HCT116 (cell line): ENCODE measurements at regions not wholly inside any gene's neighbourhood (a gene's known extent, or its start where the extent isn't known, plus 50 kb on each side); places are given as distances from the start of the nearest gene placed in this dataset.

ENCODE experiments used
- ATAC-seq: fragments of 200-7000 bp; cut with Tn5 transposase; 2 replicates; pipeline ENCODE4 v1.9.1; 2020; ENCODE audit warnings: mild to moderate bottlenecking, moderate library complexity
- BruUV-seq: library from RNA; stranded (reverse); fragments of 400-500 nt; replicated peaks from 2 replicates; lab custom pipeline; 2021; lab: Mats Ljungman, UMichigan
- CTCF ChIA-PET: fragments of 300-600 bp; sonication (Branson Sonifier 250); formaldehyde crosslinking; loops from one replicate; lab custom pipeline; 2021; ENCODE audit warnings: antibody characterized with exemption; lab: Charles Lee
- POLR2A ChIA-PET: fragments of 300-600, 350-600 bp; sonication (Branson Sonifier 250); formaldehyde crosslinking; loops from one replicate; lab custom pipeline; 2021; ENCODE audit warnings: antibody characterized with exemption; lab: Charles Lee
- RAD21 ChIA-PET, 2 experiments: fragments of 300-600 bp; sonication (Branson Sonifier 250); formaldehyde crosslinking; loops; one replicate each; lab custom pipeline; 2023; ENCODE audit warnings: low total read pairs in 2 of 2; ENCODE audit not compliant: uncharacterized antibody in 2 of 2, unreplicated experiment in 2 of 2, low non-redundant PET in 1 of 2; lab: Charles Lee
- DNase-seq: peaks from one replicate; pipeline ENCODE4 v3.0.0-alpha.2; 2010; ENCODE audit warnings: low read depth, low spot score
- H2AFZ ChIP-seq: fragments of 200-600 bp; shearing (Covaris generic), sonication (generic); 2 replicates; pipeline ENCODE4 v1.6.1; 2017; ENCODE audit warnings: low read depth, mixed run types, mixed read lengths, antibody characterized with exemption, low read length; ENCODE audit not compliant: poor library complexity, severe bottlenecking
- H3K27ac ChIP-seq: 2 replicates; pipeline ENCODE4 v1.5.1; 2012; ENCODE audit warnings: low read depth, low read length
- H3K27me3 ChIP-seq: fragments of 200-600 bp; sonication (generic); 2 replicates; pipeline ENCODE4 v1.6.1; 2016; ENCODE audit warnings: mixed run types, low read length, mixed read lengths; ENCODE audit not compliant: insufficient read depth
- H3K36me3 ChIP-seq, 2 experiments: fragments of 200-500 bp in 1 of 2; fragments of 200-600 bp in 1 of 2; sonication (Bioruptor generic) in 1 of 2; sonication (generic) in 1 of 2; 2 replicates each; pipeline versions ENCODE4 v1.5.1 to v1.6.1; 2014 to 2016; ENCODE audit warnings: low read length in 2 of 2, inconsistent platforms in 1 of 2, mixed read lengths in 1 of 2, mixed run types in 1 of 2; ENCODE audit not compliant: insufficient read depth in 2 of 2, control insufficient read depth in 1 of 2
- H3K4me1 ChIP-seq, 2 experiments: fragments of 200-600 bp in 1 of 2; sonication (generic) in 1 of 2; 2 replicates each; pipeline versions ENCODE4 v1.5.1 to v1.6.1; 2012 to 2017; ENCODE audit warnings: low read length in 2 of 2, inconsistent platforms in 1 of 2, mild to moderate bottlenecking in 1 of 2, mixed read lengths in 1 of 2, mixed run types in 1 of 2, moderate library complexity in 1 of 2; ENCODE audit not compliant: insufficient read depth in 2 of 2, control insufficient read depth in 1 of 2
- H3K4me2 ChIP-seq: fragments of 200-600 bp; sonication (generic); 2 replicates; pipeline ENCODE4 v1.6.1; 2017; ENCODE audit warnings: mixed run types, low read length, mixed read lengths
- H3K4me3 ChIP-seq, 2 experiments: fragments of 200-600 bp in 1 of 2; sonication (generic) in 1 of 2; replicated peaks in 1 of 2; 2 replicates each; pipeline ENCODE4 v1.5.1; 2011 to 2016; ENCODE audit warnings: low read length in 2 of 2, control low read depth in 1 of 2, low read depth in 1 of 2, mild to moderate bottlenecking in 1 of 2, mixed read lengths in 1 of 2, mixed run types in 1 of 2
- H3K79me2 ChIP-seq: fragments of 200-600 bp; sonication (generic); 2 replicates; pipeline ENCODE4 v1.6.1; 2017; ENCODE audit warnings: mild to moderate bottlenecking, mixed run types, low read length, moderate library complexity, mixed read lengths; ENCODE audit not compliant: insufficient read depth
- H3K9ac ChIP-seq: fragments of 200-600 bp; sonication (generic); 2 replicates; pipeline ENCODE4 v1.6.1; 2016; ENCODE audit warnings: low read length, mixed read lengths
- H3K9me2 ChIP-seq: fragments of 200-600 bp; sonication (generic), shearing (Covaris generic); 2 replicates; pipeline ENCODE4 v1.6.1; 2017; ENCODE audit warnings: mixed run types, mild to moderate bottlenecking, moderate library complexity; ENCODE audit not compliant: insufficient read depth
- H3K9me3 ChIP-seq, 2 experiments: fragments of 200-500 bp in 1 of 2; fragments of 200-600 bp in 1 of 2; sonication (Bioruptor generic) in 1 of 2; sonication (generic) in 1 of 2; 2 replicates each; pipeline ENCODE4 v1.6.1; 2014 to 2017; ENCODE audit warnings: low read length in 2 of 2, mixed read lengths in 2 of 2, inconsistent platforms in 1 of 2, low read depth in 1 of 2, mild to moderate bottlenecking in 1 of 2, mixed run types in 1 of 2, moderate library complexity in 1 of 2; ENCODE audit not compliant: control insufficient read depth in 1 of 2, insufficient read depth in 1 of 2
- H4K20me1 ChIP-seq: fragments of 200-600 bp; sonication (generic), shearing (Covaris generic); 2 replicates; pipeline ENCODE4 v1.6.1; 2017; ENCODE audit warnings: mixed run types, mild to moderate bottlenecking, moderate library complexity; ENCODE audit not compliant: insufficient read depth
- CEBPB ChIP-seq: IDR thresholded peaks from 2 replicates; pipeline ENCODE4 v1.6.1; 2012; ENCODE audit warnings: low read depth
- CTCF ChIP-seq, 3 experiments: fragments of 200-600 bp in 1 of 3; sonication (generic) in 1 of 3; IDR thresholded peaks in 2 of 3; conservative IDR thresholded peaks in 1 of 3; 2 replicates each; pipeline ENCODE4 v1.5.1; 2012 to 2017; ENCODE audit warnings: low read depth in 2 of 3, low read length in 2 of 3, antibody characterized with exemption in 1 of 3, borderline replicate concordance in 1 of 3, control low read depth in 1 of 3, mild to moderate bottlenecking in 1 of 3, mixed read lengths in 1 of 3, mixed run types in 1 of 3, moderate library complexity in 1 of 3; ENCODE audit not compliant: insufficient read depth in 1 of 3
- EGR1 ChIP-seq: IDR thresholded peaks from 2 replicates; pipeline ENCODE4 v1.6.1; 2012; ENCODE audit warnings: low read depth
- EZH2 ChIP-seq: fragments of 200-600 bp; sonication (generic); IDR thresholded peaks from 2 replicates; pipeline ENCODE4 v1.6.1; 2017; ENCODE audit warnings: antibody characterized with exemption, mixed run types
- EZH2phosphoT487 ChIP-seq: fragments of 200-600 bp; IDR thresholded peaks from 2 replicates; pipeline ENCODE4 v1.6.1; 2018; ENCODE audit warnings: antibody characterized with exemption, borderline replicate concordance
- FOSL1 ChIP-seq: IDR thresholded peaks from 2 replicates; pipeline ENCODE4 v1.6.1; 2012; ENCODE audit warnings: low read depth
- POLR2A ChIP-seq: IDR thresholded peaks from 2 replicates; pipeline ENCODE4 v1.7.0; 2011; ENCODE audit warnings: borderline replicate concordance; ENCODE audit not compliant: insufficient read depth, insufficient read length; ENCODE audit errors: extremely low read depth
- POLR2AphosphoS5 ChIP-seq: IDR thresholded peaks from 2 replicates; pipeline ENCODE4 v1.6.1; 2011; ENCODE audit warnings: mild to moderate bottlenecking, low read depth, low read length, moderate library complexity
- REST ChIP-seq: IDR thresholded peaks from 2 replicates; pipeline ENCODE4 v1.6.1; 2012; ENCODE audit warnings: low read depth
- SIN3A ChIP-seq: IDR thresholded peaks from 2 replicates; pipeline ENCODE4 v1.6.1; 2012; ENCODE audit warnings: low read depth
- SP1 ChIP-seq: IDR thresholded peaks from 2 replicates; pipeline ENCODE4 v1.6.1; 2012; ENCODE audit warnings: low read depth
- YY1 ChIP-seq: IDR thresholded peaks from 2 replicates; pipeline ENCODE4 v1.6.1; 2011; ENCODE audit warnings: low read length, low read depth, moderate library complexity, mild to moderate bottlenecking; ENCODE audit not compliant: insufficient replicate concordance; ENCODE audit errors: extremely low read depth
- ZBTB33 ChIP-seq: IDR thresholded peaks from 2 replicates; pipeline ENCODE4 v1.6.1; 2011; ENCODE audit warnings: mild to moderate bottlenecking, low read length, moderate library complexity; ENCODE audit not compliant: insufficient replicate concordance; ENCODE audit errors: extremely low read depth
- ZFX ChIP-seq: fragments of 450-650 bp; IDR thresholded peaks from 2 replicates; pipeline ENCODE4 v1.6.1; 2017
- ZNF274 ChIP-seq: fragments of 200-500 bp; sonication (Bioruptor generic); IDR thresholded peaks from 2 replicates; pipeline ENCODE4 v1.6.1; 2014; ENCODE audit warnings: mild to moderate bottlenecking, low read depth, low read length, inconsistent platforms
- intact Hi-C: fragments of 100-400 bp; cut with micrococcal nuclease; formaldehyde crosslinking; loops from 2 replicates; pipeline ENCODE4 v1.10.0; 2022

- no peak for TF ChIP-seq ZNF274
- no peak for TF ChIP-seq POLR2A
- no peak for TF ChIP-seq FOSL1
- TF ChIP-seq POLR2AphosphoS5, result no peak
- TF ChIP-seq EZH2phosphoT487, result no peak
- TF ChIP-seq EZH2, result no peak
- no peak for TF ChIP-seq YY1
- TF ChIP-seq SIN3A, result no peak
- no peak for TF ChIP-seq ZFX
- TF ChIP-seq ZBTB33, result no peak
- no peak for TF ChIP-seq REST
- no peak for TF ChIP-seq SP1
- TF ChIP-seq CTCF (IDR thresholded peaks at IDR 0.05 in 2 of 3, conservative IDR thresholded peaks at IDR 0.05 in 1 of 3; ENCODE audit: borderline replicate concordance in 1 of 3, insufficient read depth in 1 of 3, low read depth in 2 of 3, low read length in 2 of 3), result no peak
- TF ChIP-seq CEBPB, result no peak
- TF ChIP-seq EGR1, result no peak
- Histone ChIP-seq H3K9me2 (no peaks in the 10 kb centered on the region), H3K4me1 (no peaks in the 10 kb centered on the region), H3K27ac (no peak overlapping the region), H4K20me1 (no peaks in the 10 kb centered on the region), H2AFZ (no peak overlapping the region), H3K9me3 (peaks cover 7 to 37% of the 10 kb centered on the region in 2 experiments; a peak in 2 of 4 replicates), H3K36me3 (no peaks in the 10 kb centered on the region), H3K4me3 (no peak overlapping the region), H3K4me2 (no peak overlapping the region), H3K9ac (no peak overlapping the region), H3K79me2 (no peaks in the 10 kb centered on the region), H3K27me3 (no peaks in the 10 kb centered on the region)
- ChIA-PET POLR2A (no interaction called here), RAD21 (no interaction called here), CTCF (no interaction called here)
- DNase-seq (no peak), ATAC-seq (no peak)
- intact Hi-C loops, result no loop called here
- no TSS peak for BruUV-seq
Observed at GRCh38 chr9:25827626-25828025, 149.4 kb upstream of the TUSC1 start.
